ENCODE measurements at regions not wholly inside any gene's neighbourhood (a gene's known extent, or its start where the extent isn't known, plus 50 kb on each side); places are given as distances from the start of the nearest gene placed in this dataset.

DNA sequence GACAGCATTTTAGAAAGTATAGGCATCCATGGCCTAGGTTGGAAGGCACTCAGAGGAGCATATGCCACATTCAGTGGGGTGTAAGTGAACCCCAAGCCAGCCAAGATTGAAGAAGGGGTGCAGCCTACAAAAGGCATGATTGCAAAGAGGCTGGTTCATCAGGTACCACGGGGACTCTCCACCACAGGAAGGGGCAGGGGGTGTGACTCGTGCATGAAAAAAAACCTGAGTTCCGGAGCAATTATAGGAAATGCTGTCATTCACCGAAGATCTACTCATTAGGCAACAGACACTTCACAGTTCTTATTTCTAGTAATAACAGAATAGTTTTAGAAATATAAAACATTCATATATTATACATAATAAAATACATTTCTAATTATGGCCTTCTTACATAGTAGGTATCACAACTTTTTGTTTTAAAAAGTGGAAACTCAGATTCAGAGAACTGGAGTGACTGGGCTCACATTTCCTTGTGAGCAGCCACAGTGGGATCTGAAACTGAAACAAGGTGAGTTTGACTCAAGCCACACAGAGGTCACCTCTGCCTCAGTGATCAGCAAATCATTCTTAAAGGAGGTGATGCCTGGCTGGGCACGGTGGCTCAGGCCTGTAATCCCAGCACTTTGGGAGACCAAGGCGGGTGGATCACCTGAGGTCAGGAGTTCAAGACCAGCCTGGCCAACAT is 188.4 kb upstream of the GYPC start:
- TF ChIP-seq POLR2AphosphoS5 (IDR thresholded peaks at IDR 0.05; ENCODE audit: low read depth, low read length) (no peak), POLR2A (IDR thresholded peaks at IDR 0.05; ENCODE audit: low read depth, low read length) (no peak), TAF1 (IDR thresholded peaks at IDR 0.05; ENCODE audit: low read depth, low read length) (no peak), SPI1 (IDR thresholded peaks at IDR 0.05; ENCODE audit: low read depth, low read length) (no peak)
